H54 (cell line): ENCODE measurements at regions not wholly inside any gene's neighbourhood (a gene's known extent, or its start where the extent isn't known, plus 50 kb on each side); places are given as distances from the start of the nearest gene placed in this dataset.

Experiments used
- DNase-seq: peaks from one replicate; pipeline ENCODE4 v3.0.0; 2011; ENCODE audit warnings: low spot score, mixed read lengths; ENCODE audit not compliant: insufficient read length
- FAIRE-seq: peaks from 3 replicates; lab custom pipeline; 2011; peaks lifted over from hg19 to GRCh38; lab: Jason Lieb, UNC
- POLR2A ChIP-seq: IDR thresholded peaks from 2 replicates; pipeline ENCODE4 v1.6.1; 2011; ENCODE audit warnings: low read depth, mild to moderate bottlenecking, low read length

GRCh38 chr13:39133781-39134180 is 95.5 kb downstream of the NHLRC3 start:
- DNase-seq, result no peak
- FAIRE-seq, result no peak
- no peak for TF ChIP-seq POLR2A

- DNase-seq (no peak), FAIRE-seq (no peak)
Measured at GRCh38 chr13:39134574-39134973, 96.3 kb downstream of the NHLRC3 start.

GRCh38 chr13:39144391-39144790 is 106.1 kb downstream of the NHLRC3 start:
- DNase-seq (no peak), FAIRE-seq (no peak)
- no peak for TF ChIP-seq POLR2A

More at GRCh38 chr13:39134574-39134973, 96.3 kb downstream of the NHLRC3 start:
- TF ChIP-seq POLR2A, result no peak

GRCh38 chr13:39144941-39145533 is 106.8 kb downstream of the NHLRC3 start:
- no peak for TF ChIP-seq POLR2A
- FAIRE-seq (no peak), DNase-seq (peak; percentile 5)

DNA sequence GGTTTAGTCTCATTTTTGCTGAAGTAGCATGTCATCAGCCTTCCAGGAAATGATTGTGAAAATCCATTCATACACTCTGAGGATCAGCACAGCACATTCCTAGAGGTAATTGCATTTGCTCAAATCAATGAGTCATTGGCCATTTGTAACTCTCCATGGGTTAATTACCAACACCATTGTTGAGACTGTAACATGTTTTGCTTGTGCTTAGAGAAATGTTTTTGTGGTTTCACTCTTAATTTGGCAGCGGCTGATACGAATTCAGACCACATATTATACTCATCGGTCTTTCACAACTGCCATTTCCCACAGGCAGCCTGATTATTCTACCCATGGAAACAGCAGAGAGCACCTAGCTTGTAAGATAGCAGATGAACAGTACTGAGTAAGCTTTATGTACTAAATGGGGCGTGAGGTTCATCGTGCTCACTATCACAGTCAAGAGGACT is 110.3 kb downstream of the NHLRC3 start:
- TF ChIP-seq POLR2A, result no peak
- DNase-seq (no peak), FAIRE-seq (no peak)

GRCh38 chr13:39149896-39150295 is 111.6 kb downstream of the NHLRC3 start:
- DNase-seq (no peak), FAIRE-seq (no peak)
- no peak for TF ChIP-seq POLR2A

GRCh38 chr13:39154041-39154440 is 115.8 kb downstream of the NHLRC3 start:
- TF ChIP-seq POLR2A, result no peak
- no peak for FAIRE-seq

GRCh38 chr13:39159393-39159792 is 121.1 kb downstream of the NHLRC3 start:
- no peak for TF ChIP-seq POLR2A
- no peak for DNase-seq
- FAIRE-seq, result no peak

More at GRCh38 chr13:39154041-39154440, 115.8 kb downstream of the NHLRC3 start:
- no peak for DNase-seq

GRCh38 chr13:39159846-39160370 is 121.7 kb downstream of the NHLRC3 start:
- no peak for TF ChIP-seq POLR2A
- FAIRE-seq (no peak), DNase-seq (no peak)

GRCh38 chr13:39167018-39167417 is 128.8 kb downstream of the NHLRC3 start:
- no peak for DNase-seq
- no peak for FAIRE-seq
- TF ChIP-seq POLR2A, result no peak

- FAIRE-seq (no peak), DNase-seq (no peak)
- TF ChIP-seq POLR2A, result no peak
Measured at GRCh38 chr13:39170711-39171110, 132.5 kb downstream of the NHLRC3 start.

DNA sequence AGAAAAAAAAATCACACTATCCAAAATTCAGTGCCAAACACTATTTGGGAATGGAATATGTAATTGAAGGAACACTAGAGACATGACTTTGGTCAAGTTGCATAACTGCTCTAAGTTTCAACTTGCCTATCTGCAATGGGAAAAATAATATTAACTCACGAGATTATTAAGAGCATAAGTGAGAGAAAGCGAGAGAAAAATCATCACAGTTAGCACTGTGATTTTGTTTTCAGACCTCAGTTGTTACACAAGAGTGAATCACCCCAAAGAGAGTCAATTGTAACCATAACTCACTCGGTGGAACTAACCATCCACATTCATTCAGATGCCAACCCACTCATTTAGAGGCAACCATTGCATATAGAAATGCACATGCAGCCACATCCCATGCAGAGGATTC is 147.1 kb downstream of the NHLRC3 start:
- DNase-seq (no peak), FAIRE-seq (no peak)
- no peak for TF ChIP-seq POLR2A

DNA sequence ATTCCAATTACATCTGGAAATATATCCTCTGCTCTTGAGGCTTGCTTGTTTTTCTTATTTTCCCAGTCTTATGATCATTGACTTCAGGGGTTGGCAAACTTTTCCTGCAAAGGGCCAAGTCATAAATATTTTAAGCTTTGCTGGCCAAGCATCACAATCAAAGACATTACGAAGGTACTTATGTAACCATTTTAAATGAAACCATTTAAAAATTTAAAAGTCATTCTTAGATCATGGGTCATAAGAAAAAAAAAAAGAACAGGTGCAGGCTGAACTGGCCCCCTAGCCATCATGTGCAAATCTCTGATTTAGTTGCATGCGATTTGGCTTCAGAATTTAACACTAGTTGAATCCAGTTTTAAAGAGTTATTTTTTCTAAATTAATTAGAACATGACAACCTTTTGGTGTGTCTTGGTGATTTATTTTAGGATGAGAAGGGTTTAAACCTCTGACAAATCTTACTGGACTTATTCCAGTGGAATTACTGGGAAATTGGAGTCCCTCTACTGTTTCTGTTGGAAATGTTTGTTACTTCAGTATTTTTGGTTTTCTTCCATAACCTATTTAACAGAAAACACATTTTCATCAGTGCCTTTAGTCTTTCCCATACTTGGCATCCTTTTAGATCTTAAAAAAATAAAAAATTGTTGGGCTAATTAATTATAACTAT is 148.1 kb downstream of the NHLRC3 start:
- DNase-seq, result no peak
- no peak for TF ChIP-seq POLR2A
- no peak for FAIRE-seq

- TF ChIP-seq POLR2A, result no peak
- FAIRE-seq (no peak), DNase-seq (no peak)
Measured at GRCh38 chr13:39189778-39190177, 151.5 kb downstream of the NHLRC3 start.
